Neural cell (in vitro differentiated cells): ENCODE measurements at regions not wholly inside any gene's neighbourhood (a gene's known extent, or its start where the extent isn't known, plus 50 kb on each side); places are given as distances from the start of the nearest gene placed in this dataset.

Experiments
- EP300 ChIP-seq: fragments of 450-650 bp; conservative IDR thresholded peaks from 2 replicates; pipeline ENCODE4 v1.6.1; 2014; ENCODE audit warnings: antibody characterized with exemption, mild to moderate bottlenecking, moderate library complexity; ENCODE audit not compliant: poor library complexity, severe bottlenecking
- EZH2 ChIP-seq: fragments of 200-600, 300-800 bp; shearing (Covaris generic), sonication (generic); IDR thresholded peaks from 2 replicates; pipeline ENCODE4 v1.6.1; 2014; ENCODE audit warnings: antibody characterized with exemption, low read length, borderline replicate concordance, mild to moderate bottlenecking; ENCODE audit not compliant: insufficient read depth, poor library complexity, severe bottlenecking
- MXI1 ChIP-seq: fragments of 450-650 bp; conservative IDR thresholded peaks from 2 replicates; pipeline ENCODE4 v1.6.1; 2014; ENCODE audit warnings: antibody characterized with exemption, mild to moderate bottlenecking; ENCODE audit not compliant: poor library complexity, severe bottlenecking
- POLR2AphosphoS5 ChIP-seq: IDR thresholded peaks from 2 replicates; pipeline ENCODE4 v1.6.1; 2012
- RAD21 ChIP-seq: fragments of 450-650 bp; conservative IDR thresholded peaks from 2 replicates; pipeline ENCODE4 v1.6.1; 2014; ENCODE audit warnings: antibody characterized with exemption, mild to moderate bottlenecking, moderate library complexity
- REST ChIP-seq: IDR thresholded peaks from 2 replicates; pipeline ENCODE4 v1.6.1; 2012; ENCODE audit warnings: borderline replicate concordance
- TF ChIP-seq, protein P1 (sequence below): fragments of 450-650 bp; IDR thresholded peaks from 2 replicates; pipeline ENCODE4 v1.5.1; 2014; ENCODE audit warnings: antibody characterized with exemption, mild to moderate bottlenecking, moderate library complexity; ENCODE audit not compliant: poor library complexity, severe bottlenecking

GRCh38 chr12:107552263-107552662 is 133.3 kb upstream of the PWP1 start:
- TF ChIP-seq, protein P1, sequence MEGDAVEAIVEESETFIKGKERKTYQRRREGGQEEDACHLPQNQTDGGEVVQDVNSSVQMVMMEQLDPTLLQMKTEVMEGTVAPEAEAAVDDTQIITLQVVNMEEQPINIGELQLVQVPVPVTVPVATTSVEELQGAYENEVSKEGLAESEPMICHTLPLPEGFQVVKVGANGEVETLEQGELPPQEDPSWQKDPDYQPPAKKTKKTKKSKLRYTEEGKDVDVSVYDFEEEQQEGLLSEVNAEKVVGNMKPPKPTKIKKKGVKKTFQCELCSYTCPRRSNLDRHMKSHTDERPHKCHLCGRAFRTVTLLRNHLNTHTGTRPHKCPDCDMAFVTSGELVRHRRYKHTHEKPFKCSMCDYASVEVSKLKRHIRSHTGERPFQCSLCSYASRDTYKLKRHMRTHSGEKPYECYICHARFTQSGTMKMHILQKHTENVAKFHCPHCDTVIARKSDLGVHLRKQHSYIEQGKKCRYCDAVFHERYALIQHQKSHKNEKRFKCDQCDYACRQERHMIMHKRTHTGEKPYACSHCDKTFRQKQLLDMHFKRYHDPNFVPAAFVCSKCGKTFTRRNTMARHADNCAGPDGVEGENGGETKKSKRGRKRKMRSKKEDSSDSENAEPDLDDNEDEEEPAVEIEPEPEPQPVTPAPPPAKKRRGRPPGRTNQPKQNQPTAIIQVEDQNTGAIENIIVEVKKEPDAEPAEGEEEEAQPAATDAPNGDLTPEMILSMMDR: no peak
- TF ChIP-seq REST: no peak
- no peak for TF ChIP-seq POLR2AphosphoS5
- TF ChIP-seq MXI1: no peak
- no peak for TF ChIP-seq EP300
- TF ChIP-seq EZH2: no peak
- TF ChIP-seq RAD21: no peak
